ENCODE measurements at regions not wholly inside any gene's neighbourhood (a gene's known extent, or its start where the extent isn't known, plus 50 kb on each side); places are given as distances from the start of the nearest gene placed in this dataset.

DNA sequence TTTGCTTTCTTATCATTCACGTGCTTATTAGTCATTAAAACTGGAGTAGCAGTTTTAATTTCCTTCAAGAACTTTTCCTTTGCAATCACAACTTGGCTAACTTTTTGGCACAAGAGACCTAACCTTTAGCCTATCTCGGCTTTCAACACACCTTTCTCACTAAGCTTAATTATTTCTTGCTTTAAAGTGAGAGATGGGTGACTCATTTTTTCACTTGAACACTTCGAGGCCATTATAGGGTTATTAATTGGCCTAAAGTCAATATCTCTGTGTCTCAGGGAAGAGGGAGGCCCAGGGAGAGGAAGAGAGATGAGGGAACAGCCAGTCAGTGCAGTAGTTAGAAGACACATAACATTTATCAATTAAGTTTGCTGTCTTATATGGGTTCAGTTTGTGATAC, 289.8 kb downstream of the RBM43 start:
- DNase-seq: no peak

DNA sequence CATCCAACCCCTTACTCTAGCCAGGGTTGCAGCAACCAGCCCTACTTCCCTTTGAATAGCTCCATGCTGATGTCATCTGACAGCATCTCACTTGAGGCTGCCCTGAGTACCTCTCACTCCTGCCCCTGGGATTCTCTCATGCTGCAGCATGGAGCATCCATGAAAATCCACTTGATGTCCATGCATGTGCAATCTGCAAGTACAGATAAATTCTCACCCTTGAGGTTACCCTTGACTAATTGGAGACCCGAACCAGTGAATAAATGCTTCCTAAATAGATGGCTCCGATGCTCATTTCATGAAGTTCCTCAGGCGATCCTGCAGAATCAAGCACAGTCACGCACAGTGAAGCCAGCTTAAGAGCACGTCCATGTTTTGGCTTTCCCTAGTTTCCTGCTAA, 298.3 kb downstream of the RBM43 start:
- DNase-seq: no peak

DNA sequence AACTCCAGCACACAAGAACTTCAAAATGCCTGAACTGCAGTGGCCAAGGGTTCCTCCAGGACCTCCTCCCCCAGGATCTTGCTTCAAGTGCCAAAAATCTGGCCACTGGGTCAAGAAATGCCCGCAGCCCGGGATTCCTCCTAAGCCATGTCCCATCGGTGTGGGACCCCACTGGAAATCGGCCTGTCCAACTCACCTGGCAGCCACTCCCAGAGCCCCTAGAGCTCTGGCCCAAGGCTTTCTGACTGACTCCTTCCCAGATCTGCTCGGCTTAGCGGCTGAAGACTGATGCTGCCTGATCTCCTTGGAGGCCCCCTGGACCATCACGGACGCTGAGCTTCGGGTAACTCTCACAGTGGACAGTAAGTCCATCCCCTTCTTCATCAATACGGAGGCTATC, 306.4 kb downstream of the RBM43 start:
- no peak for DNase-seq

DNA sequence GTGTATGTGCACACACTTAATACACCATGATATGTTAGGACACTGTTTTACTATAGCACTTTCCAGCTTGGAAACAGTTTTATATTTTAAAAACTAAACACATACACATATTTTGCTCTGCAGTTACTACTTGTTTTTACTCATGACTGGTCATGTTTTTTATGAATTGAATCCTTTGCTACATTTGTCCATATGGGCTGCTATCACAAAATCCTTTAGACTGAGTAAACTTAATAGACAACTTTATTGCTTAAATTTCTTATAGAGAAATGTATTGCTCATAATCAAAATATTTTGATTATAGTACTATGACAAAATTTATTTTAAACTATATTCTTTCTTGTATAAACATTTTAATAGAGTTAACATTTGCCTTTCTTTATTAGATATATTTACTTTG, 314.8 kb downstream of the RBM43 start:
- no peak for DNase-seq

DNA sequence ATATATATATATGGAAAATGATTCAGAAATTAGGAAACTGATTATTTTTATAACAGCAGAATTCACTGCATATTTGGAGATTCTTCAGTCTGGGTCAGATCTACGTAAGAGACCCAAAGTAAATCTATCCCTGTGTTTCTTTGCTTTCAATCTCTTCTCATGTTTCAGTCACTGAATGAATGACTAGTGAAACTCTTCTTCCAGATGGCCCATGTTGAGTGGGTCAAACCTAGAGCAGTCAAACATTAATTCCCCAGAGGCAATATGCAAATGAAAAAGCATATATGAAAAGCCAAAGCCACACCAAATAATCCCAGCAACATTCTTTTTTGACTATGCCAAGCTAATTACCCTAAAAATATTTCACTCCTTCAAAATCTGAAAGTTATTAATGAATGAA, 317.3 kb downstream of the RBM43 start:
- no peak for DNase-seq

DNA sequence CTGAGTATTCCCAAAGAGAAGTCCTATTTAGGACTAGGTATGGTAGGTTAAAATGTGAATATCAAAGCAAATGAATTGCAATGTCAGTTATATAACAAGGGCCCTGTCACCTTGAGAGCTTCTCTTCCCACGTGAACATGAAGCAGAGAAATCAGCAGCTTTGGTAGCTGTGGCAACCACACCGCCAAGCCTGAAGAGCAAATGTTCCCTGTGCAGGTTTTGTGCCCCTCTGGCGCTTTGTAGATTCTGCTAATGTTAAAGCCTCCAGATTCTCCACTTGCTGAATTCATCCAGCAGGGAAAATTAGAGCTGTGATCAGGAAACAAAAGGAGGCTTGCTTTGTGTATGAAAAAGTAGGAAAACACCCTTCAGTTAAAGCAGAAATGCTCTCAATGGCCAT, 322.6 kb downstream of the RBM43 start:
- DNase-seq: no peak

DNA sequence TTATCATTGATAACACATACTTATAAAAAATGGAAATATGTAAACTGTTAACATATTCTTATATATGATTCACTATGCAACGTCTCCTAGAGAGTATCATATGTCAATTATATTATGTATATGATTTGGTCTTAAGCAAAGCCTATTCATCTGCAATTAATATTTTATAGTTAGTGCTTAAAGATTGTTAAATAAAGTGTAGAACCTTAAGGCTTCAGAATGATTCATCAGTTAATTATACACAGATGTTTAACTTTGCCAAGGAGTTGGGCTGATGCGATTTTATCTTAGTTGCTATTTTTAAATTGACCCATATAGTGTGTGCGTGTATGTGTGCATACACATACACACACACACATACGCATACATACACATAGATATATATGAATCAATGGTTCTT, 323.1 kb downstream of the RBM43 start:
- DNase-seq: no peak

DNA sequence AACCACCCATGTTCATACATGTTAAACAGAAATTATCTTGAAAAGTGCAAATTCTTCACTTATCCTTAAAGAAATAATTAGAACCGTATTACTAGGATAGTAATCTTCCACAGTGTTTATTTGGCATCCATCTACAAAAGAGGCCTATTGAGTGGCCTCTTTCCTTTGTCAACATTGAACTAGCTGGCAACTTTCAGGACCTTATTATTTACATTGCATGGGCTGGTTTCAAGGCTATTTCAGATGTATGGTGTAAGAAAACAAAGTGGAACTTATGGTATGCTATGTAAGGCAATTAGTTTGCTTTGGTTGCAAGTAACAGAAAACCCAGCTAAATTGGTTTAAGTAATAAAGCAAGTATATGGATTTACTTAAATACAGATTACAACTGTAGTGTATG, 324.6 kb downstream of the RBM43 start:
- DNase-seq: no peak

DNA sequence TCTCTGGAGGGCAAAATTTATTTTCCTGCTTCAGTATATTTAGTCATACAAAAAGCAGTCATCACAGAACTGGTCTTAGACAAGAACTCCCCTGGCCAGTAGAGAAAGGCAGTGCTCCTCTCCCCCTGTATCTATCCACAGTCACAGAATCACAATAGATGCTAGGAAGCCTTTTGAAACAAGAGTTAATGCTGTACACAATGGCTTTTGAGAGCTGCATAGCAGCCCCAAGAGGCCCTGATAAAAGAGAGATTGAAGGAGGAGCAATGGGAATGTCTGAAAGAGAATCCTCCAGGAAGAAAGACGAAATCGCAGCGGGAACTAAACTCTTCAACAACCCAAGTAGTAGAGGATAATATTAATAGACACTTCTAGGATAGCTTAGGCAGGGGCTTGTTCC, 330.2 kb downstream of the RBM43 start:
- DNase-seq: no peak

DNA sequence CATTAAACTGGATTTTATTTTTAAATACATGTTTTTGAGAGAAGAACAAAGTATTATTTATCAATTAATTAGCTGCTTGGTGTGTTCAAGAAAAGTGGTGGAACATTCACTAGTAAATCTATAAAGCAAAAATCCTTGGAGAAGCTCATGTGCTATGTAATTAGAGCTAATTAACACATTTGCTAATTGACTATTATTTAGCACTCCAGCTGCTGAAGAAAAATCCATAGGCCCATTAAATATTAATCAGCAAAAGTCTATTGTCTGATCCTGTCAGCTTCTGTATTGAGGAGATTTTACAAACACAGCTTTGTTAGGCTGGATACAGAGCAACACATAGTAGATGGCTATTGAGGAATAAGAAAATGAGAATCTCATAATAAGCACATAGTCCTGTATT, 336.1 kb downstream of the RBM43 start:
- no peak for DNase-seq

DNA sequence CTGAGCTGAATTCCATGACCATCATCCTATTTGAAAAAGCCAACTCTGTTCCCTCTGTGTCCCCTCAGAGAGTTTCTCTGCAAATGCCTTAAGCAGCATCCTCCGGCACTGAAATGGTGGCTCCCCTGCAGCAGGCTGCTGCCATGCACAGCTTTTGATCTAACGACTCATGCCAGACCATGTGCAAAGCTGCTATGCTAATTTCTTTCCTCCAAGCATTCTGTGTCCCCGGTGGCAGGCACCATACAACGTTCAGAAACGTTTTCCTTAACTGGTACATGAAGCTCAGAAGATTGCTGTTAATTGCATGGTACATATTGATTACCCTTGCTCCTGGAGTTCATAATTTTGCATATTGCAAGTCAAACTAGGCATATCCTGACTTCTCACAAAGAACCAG, 336.8 kb downstream of the RBM43 start:
- DNase-seq: no peak

DNA sequence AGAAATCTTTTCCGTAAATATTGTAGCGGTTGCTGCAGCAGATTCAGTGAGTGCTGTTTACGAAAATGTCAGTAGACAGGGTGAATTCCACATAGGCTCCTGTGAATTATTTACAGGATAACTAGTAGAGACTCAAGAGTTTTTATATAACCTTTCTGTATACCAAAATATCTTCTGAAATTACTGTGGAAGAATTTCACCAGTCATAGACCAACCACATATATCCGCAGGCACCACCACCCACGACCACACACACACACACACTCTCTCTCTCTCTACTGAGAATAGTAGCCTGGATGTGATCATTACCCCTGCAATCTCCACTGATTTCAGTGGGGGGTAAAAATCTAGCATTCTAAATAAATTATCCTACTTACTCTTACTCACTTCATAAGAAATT, 341.8 kb downstream of the RBM43 start:
- DNase-seq: no peak

DNA sequence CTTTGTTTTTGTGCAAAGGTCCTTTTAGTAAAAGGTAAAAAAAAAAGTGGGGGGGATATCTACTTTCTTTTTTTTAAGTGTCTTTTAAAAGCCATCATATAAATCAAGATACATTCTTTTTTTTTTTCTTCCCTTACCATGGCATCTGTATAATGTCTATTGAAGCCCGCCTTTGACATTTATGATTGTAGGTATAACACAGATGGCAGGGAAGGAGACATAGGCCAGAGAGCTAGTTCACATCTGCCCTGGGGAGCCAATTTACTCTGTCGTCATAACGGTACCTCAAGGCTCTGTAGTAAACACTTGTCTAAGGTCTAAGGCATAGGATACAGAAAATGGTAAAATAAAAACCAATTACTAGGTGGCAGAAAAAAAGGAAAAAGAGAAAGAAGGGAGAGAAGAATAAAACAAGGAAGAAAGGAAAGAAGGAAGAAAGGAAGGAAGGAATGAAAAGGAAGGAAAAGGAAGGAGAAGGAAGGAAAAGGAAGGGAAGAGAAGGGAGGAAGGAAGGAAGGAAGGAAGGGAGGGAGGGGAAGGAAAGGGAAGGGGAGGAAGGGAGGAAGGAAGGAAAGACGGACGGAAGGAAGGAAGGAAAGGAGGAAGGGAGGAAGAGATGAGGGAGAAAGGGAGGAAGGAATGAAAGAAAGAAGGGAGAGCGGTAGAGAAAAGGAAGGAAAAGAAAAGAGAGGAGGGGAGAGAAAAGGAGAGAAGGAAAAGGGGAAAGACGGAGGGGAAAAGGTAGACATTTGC, 343.5 kb downstream of the RBM43 start:
- no peak for DNase-seq

DNA sequence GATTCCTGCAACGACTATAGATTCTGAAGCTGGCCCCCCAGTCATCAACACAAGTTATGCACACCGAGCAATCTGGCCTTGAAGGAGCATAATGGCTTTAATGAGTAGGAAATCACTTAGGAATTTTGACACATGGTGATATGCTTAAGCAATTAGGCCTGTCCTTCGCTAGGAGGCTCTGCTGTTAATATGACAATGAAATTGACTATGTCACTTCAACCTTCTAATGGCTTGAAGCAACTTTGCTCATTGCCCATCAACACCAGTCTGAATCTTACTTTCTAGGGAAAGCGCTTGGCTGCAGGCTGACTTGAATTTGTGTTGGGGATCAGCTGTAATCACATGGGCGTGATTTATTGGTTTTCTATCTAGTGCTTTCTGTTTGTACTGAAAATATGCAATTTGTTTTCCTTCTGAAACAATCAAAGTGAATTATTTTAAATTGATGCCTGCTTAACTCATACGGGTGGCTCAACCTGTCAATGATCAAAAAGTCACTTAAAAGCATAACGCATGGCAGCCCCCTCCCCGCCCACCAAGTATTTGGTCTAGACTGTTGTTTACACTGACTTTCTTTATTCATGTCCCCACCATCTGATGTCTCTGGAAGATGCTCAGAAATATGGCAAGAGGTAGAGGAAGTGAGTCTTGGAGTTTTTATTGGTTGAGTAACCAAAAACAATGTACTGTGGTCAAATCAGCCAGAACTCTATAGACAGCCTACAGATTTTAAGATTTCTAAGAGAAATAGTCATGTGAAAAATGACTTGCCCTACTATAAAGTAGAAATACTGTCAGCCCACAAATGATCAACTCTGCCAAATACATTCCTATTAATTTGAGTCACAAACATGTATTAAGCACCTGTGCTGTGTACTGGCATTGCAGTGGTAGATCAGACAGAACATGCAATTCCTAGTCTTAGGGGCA, 344.9 kb downstream of the RBM43 start:
- DNase-seq: no peak

DNA sequence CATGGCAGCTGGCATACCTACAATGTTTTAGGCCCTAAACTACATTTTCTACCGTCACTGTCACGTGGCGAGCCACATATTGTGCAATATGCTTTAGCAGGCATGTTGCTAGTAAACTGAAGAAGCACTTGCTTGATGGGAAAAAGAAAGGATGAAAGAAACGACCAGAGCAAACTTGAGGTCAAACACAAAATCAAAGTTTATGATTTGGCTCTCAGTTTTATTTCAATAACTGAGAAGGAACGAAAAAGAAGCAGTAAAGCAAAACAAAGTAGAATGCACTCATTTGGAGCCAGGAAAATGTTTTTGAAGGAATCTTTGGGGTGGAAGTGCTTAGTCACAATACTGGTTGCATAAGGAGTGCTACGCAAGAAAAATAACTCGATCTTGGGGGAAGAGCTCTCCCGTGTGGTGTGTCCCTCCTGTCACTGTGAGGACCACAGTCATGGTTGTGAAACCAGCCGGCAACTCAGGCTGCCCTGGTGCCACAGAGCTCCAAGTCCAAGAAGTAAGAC, 349.8 kb downstream of the RBM43 start:
- no peak for DNase-seq

DNA sequence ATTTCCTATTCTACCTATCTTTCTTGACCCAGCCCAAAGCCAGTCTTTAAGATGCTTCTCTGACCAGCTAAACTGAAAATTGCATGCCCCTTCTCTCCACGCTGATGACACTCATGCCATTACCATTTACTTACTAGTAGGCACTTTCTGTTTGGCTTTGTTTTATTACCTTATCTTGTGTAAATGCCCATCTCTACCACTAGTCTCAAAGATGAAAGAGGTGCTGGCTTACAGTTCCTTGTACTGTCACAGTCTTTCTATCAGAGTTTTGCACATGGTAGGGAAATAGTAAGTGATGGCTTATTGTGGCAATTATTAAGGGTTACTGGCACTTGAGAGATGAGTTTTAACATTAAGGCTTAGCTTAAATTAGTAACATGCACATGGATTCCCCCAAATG, 352.1 kb downstream of the RBM43 start:
- DNase-seq: no peak

DNA sequence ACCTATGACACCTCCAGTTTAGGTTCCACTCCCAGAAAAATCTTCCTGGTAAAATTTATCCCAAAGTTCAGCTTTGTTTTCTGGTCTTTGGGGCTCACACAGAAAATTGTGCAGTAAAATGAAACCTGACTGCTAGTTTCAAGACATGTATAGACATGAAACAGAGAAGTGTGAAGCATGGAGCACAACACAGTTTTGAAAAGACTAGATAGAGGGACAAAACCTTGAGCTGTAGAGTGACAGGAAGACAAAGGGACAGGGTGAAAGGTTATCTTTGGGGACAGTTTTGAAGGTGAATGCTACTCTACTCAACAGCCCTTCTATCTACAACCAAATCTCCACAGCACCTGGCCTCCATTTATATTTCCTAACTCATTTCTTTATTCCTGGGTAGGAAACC, 352.6 kb downstream of the RBM43 start:
- no peak for DNase-seq

DNA sequence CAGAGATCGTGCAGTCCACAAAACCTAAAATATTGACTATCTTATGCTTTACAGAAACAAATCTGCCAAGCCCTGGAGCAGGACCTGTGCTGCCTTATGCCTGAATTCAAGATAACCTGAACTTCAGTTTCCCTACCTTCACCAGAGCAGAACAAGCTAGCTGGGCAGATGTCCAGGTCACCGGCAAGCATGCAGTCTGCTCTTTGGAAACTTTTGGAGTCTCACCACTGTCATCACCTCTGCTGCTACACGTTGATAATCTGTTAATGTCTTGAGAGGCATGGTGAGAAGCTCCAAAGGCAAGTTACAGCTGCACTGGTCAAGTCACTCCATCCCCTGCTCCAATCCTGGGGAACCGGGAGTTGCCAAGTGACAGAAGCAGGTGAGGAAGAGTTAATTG, 354.2 kb downstream of the RBM43 start:
- no peak for DNase-seq

DNA sequence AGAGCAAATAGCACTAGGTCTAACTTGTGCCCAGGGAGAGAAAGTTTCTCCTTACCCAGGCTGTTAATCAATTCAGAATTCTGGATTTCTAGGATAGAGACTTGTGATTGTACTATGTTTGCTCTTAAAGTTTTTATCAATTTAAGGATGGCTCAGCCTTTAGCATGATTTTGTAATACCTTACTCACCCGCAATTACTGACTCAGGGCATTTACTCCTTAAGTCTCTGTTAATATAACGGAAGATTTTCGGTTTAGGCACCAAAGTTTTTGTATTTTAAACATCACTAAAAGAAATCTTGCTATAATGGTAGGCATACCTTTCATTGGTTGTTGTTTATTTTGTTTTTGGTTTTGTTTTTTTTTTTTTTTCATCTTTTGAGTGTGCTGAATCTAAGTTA, 358.2 kb downstream of the RBM43 start:
- no peak for DNase-seq

DNA sequence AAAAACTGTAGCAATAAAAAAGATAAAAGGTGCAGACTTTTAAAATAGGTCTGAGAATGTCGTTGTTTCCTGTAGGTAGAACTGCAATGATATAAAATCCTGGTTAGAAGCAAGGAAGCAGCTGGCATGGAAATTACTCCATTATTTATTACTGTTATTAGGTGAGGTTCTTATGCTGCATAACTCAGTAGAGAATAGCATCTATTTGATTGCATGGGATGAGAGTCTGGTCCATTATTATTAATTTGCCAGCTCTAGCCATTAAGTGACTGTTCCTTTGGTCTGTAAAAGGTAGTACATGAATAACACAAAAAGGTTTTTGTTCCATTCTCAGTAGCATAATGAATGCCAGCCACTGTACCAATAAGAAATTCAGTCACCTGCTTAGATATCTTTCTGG, 358.6 kb downstream of the RBM43 start:
- no peak for DNase-seq

DNA sequence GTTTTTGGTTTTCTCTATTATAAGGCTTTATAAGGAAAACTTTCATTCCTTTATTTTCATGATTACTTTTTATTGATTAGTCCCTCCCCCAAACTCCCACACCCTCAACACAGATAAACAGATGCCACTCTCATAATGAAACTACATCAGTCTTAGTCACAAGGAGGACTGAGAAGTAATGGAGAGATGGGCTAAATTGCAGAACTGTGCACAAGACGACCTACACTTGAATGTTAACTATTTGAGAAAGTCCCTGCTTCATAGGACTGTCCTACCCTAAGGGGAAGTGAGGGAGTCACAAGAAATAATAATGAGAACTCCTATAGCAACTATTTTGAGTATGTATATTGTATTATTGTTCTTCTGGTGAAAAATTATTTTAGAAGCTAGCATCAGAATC, 360.8 kb downstream of the RBM43 start:
- DNase-seq: no peak

DNA sequence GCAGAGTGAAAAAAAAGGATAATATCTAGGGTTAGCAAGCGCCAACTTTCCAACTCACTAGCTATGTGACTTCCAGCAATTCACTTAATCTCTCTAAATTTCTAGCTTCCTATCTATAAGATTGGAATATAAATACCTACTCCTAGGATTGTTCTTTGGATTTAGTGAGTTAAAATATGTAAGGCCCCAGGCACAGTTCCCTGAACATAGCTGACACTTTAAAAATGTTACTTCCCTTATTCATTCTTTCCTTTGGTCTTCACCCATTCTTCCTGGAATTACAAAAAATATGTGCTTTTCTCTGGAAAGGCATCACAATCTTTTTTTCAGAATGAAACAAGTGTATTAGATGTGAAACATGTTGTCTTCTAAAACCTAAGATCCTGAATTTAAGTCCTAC, 365.7 kb downstream of the RBM43 start:
- no peak for DNase-seq

DNA sequence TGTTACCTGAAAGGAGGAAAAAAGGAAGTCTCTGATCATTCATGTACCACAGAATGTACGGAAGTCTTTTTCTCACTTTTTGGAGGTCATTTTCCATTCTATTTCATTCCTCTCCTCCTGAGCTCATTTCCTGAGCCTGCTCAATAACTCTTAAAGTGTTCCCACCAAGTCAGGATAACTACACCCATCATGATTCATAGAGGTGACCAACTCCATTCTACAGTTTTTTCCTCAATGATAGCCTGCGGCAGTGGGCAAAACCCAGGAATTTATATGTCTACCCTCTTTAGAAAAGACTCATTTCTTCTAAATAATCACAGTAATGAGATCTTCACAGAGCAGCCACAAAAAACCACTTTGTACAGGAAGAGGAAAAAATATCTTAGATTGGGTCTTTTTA, 372.5 kb downstream of the RBM43 start:
- DNase-seq: no peak

DNA sequence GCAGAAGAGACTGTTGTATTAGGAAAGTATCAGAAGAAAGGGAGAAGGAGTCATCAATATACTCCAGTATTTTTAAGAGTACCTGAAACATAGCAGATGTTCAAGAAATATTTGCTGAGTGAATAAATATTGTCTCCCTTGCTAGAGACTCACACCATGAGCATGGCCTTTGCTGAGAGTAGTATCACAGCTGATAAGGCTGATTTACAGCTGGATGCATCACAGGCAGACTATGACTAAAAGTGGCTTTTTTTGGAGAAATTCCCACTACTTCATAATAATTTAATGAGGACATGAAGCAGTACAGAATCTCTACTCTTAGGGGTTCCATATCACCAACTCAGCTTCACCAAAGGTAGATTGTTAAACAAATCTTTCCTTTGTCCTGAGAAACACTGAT, 373.3 kb downstream of the RBM43 start:
- no peak for DNase-seq
